A673 (cell line): ENCODE measurements at regions not wholly inside any gene's neighbourhood (a gene's known extent, or its start where the extent isn't known, plus 50 kb on each side); places are given as distances from the start of the nearest gene placed in this dataset.

Experiments
- BruUV-seq: library from RNA; stranded (reverse); fragments of 400-500 nt; replicated peaks from 2 replicates; lab custom pipeline; 2021; lab: Mats Ljungman, UMichigan
- CTCF ChIA-PET: fragments of 300-600 bp; sonication (Branson Sonifier 250); formaldehyde crosslinking; loops from one replicate; lab custom pipeline; 2022; ENCODE audit warnings: antibody characterized with exemption; lab: Charles Lee
- POLR2A ChIA-PET: fragments of 300-600 bp; sonication (Branson Sonifier 250); formaldehyde crosslinking; loops from one replicate; lab custom pipeline; 2022; ENCODE audit warnings: antibody characterized with exemption; ENCODE audit not compliant: low non-redundant PET; lab: Charles Lee
- DNase-seq: peaks from one replicate; pipeline ENCODE4 v3.0.0-alpha.2; 2015; ENCODE audit warnings: low spot score
- H3K27ac ChIP-seq: fragments of 200-600 bp; sonication (generic); 2 replicates; pipeline ENCODE4 v1.5.1; 2016; ENCODE audit warnings: mixed run types, low read depth, mild to moderate bottlenecking, mixed read lengths, antibody characterized with exemption, low read length; ENCODE audit not compliant: poor library complexity, severe bottlenecking
- H3K27me3 ChIP-seq: fragments of 200-600 bp; sonication (generic); replicated peaks from 2 replicates; pipeline ENCODE4 v1.6.1; 2017; ENCODE audit warnings: mixed run types, low read depth, mild to moderate bottlenecking, mixed read lengths, antibody characterized with exemption, low read length; ENCODE audit not compliant: insufficient read depth, poor library complexity
- H3K36me3 ChIP-seq: fragments of 200-600 bp; sonication (generic); 2 replicates; pipeline ENCODE4 v1.6.1; 2016; ENCODE audit warnings: mixed run types, mild to moderate bottlenecking, mixed read lengths, antibody characterized with exemption, low read length; ENCODE audit not compliant: insufficient read depth, poor library complexity, severe bottlenecking
- H3K4me1 ChIP-seq: fragments of 200-600 bp; sonication (generic); 2 replicates; pipeline ENCODE4 v1.6.1; 2017; ENCODE audit warnings: mixed run types, mild to moderate bottlenecking, mixed read lengths, antibody characterized with exemption, low read length; ENCODE audit not compliant: insufficient read depth, poor library complexity, severe bottlenecking
- H3K4me3 ChIP-seq: fragments of 200-600 bp; sonication (generic); 2 replicates; pipeline ENCODE4 v1.5.1; 2016; ENCODE audit warnings: low read depth, mixed run types, mild to moderate bottlenecking, mixed read lengths, low read length; ENCODE audit not compliant: poor library complexity, severe bottlenecking
- H3K9me3 ChIP-seq: fragments of 200-600 bp; sonication (generic); 2 replicates; pipeline ENCODE4 v1.6.1; 2016; ENCODE audit warnings: mixed run types, low read depth, mild to moderate bottlenecking, mixed read lengths, antibody characterized with exemption, low read length; ENCODE audit not compliant: poor library complexity, severe bottlenecking
- EZH2 ChIP-seq: fragments of 200-600 bp; sonication (generic); IDR thresholded peaks from 2 replicates; pipeline ENCODE4 v1.6.1; 2017; ENCODE audit warnings: borderline replicate concordance, low read depth, mild to moderate bottlenecking, mixed read lengths, antibody characterized with exemption, low read length; ENCODE audit not compliant: poor library complexity, severe bottlenecking
- intact Hi-C: fragments of 100-400 bp; cut with micrococcal nuclease; formaldehyde crosslinking; loops from one replicate; pipeline ENCODE4 v1.10.0; 2022; ENCODE audit not compliant: unreplicated experiment
- TF ChIP-seq, protein P1 (sequence below): fragments of 300-800, 200-600 bp; sonication (generic); conservative IDR thresholded peaks from 2 replicates; pipeline ENCODE4 v1.5.1; 2017; ENCODE audit warnings: low read depth, mild to moderate bottlenecking, antibody characterized with exemption, low read length, moderate library complexity, mixed read lengths

- H3K36me3 ChIP-seq = no peaks in the 10 kb centered on the region
- TF ChIP-seq, protein P1, sequence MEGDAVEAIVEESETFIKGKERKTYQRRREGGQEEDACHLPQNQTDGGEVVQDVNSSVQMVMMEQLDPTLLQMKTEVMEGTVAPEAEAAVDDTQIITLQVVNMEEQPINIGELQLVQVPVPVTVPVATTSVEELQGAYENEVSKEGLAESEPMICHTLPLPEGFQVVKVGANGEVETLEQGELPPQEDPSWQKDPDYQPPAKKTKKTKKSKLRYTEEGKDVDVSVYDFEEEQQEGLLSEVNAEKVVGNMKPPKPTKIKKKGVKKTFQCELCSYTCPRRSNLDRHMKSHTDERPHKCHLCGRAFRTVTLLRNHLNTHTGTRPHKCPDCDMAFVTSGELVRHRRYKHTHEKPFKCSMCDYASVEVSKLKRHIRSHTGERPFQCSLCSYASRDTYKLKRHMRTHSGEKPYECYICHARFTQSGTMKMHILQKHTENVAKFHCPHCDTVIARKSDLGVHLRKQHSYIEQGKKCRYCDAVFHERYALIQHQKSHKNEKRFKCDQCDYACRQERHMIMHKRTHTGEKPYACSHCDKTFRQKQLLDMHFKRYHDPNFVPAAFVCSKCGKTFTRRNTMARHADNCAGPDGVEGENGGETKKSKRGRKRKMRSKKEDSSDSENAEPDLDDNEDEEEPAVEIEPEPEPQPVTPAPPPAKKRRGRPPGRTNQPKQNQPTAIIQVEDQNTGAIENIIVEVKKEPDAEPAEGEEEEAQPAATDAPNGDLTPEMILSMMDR = no peak
- no peak for TF ChIP-seq EZH2
- no peak overlapping the region for H3K27ac ChIP-seq
- BruUV-seq = no TSS peak
- no peak for DNase-seq
- no peaks in the 10 kb centered on the region for H3K9me3 ChIP-seq
- ChIA-PET POLR2A (no interaction called here), CTCF (no interaction called here)
- H3K4me1 ChIP-seq = peaks cover 9% of the 10 kb centered on the region
- no peaks in the 10 kb centered on the region for H3K27me3 ChIP-seq
- intact Hi-C loops = no loop called here
- no peak overlapping the region for H3K4me3 ChIP-seq
Measured at GRCh38 chr16:65745201-65745708, 621.2 kb upstream of the CDH5 start.

DNA sequence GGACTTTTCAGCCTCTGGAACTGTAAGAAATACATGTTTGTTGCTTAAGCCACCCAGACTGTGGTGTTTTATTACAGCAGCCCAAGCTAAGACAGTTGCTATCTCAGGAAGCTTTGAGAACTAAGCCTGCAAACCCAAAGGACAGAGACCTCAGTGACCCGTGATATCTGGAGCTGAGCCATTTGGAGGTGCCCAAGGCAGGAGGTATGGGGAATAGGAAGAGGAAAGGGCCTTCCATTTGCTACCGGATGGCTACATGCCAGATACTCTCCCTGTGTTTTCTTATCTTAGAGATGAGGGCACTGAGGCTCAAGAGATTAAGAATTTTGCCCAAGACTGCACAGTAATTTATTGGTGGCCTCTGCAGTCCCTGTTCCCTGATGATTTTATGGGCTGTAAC, 622.1 kb upstream of the CDH5 start:
- no TSS peak for BruUV-seq
- intact Hi-C loops = no loop called here

DNA sequence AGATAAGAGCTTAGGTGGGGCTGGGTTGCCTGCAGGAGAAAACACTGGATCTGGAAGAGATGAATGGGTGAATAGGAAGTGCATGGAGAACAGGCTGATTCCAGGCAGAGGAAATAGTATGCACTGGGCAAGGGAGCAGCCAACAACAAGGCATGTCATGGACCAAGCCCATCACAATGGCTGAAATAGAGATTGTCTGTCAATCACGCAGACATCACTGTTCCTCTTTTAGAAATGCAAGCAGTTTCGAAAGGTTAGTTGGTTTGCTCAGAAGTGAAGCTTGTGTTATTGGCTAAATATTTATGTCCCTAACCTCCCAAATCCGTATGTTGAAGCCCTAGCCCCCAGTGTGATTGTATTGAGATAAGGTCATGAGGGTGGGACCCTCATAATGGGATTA, 621.7 kb upstream of the CDH11 start:
- intact Hi-C loops = no loop called here
- ChIA-PET POLR2A (no interaction called here), CTCF (no interaction called here)
- Histone ChIP-seq H3K36me3 (no peaks in the 10 kb centered on the region), H3K9me3 (no peaks in the 10 kb centered on the region), H3K4me1 (no peaks in the 10 kb centered on the region), H3K4me3 (no peak overlapping the region), H3K27ac (no peak overlapping the region), H3K27me3 (no peaks in the 10 kb centered on the region)
- no TSS peak for BruUV-seq
- TF ChIP-seq, protein P1 = no peak
- no peak for TF ChIP-seq EZH2
- DNase-seq = no peak

More for the DNA sequence above, 622.1 kb upstream of the CDH5 start:
- Histone ChIP-seq H3K27ac (no peak overlapping the region), H3K4me3 (no peak overlapping the region), H3K9me3 (no peaks in the 10 kb centered on the region), H3K27me3 (no peaks in the 10 kb centered on the region), H3K36me3 (no peaks in the 10 kb centered on the region), H3K4me1 (peaks cover 4% of the 10 kb centered on the region)
- no peak for DNase-seq
- TF ChIP-seq, protein P1 = no peak
- TF ChIP-seq EZH2 = no peak
- ChIA-PET POLR2A (no interaction called here), CTCF (no interaction called here)
